HL-60 (cell line): ENCODE measurements at regions not wholly inside any gene's neighbourhood (a gene's known extent, or its start where the extent isn't known, plus 50 kb on each side); places are given as distances from the start of the nearest gene placed in this dataset.

Experiments
- POLR2AphosphoS5 ChIP-seq: IDR thresholded peaks from 2 replicates; pipeline ENCODE4 v1.6.1; 2012; ENCODE audit warnings: low read depth
- TF ChIP-seq, protein P1 (sequence below): IDR thresholded peaks from 2 replicates; pipeline ENCODE4 v1.6.1; 2012; ENCODE audit warnings: low read depth; ENCODE audit not compliant: insufficient replicate concordance
- TF ChIP-seq, protein P2 (sequence below): IDR thresholded peaks from one replicate; pipeline ENCODE4 v1.5.1; 2011; ENCODE audit warnings: low read length, control low read depth, inconsistent platforms; ENCODE audit not compliant: insufficient read depth

DNA sequence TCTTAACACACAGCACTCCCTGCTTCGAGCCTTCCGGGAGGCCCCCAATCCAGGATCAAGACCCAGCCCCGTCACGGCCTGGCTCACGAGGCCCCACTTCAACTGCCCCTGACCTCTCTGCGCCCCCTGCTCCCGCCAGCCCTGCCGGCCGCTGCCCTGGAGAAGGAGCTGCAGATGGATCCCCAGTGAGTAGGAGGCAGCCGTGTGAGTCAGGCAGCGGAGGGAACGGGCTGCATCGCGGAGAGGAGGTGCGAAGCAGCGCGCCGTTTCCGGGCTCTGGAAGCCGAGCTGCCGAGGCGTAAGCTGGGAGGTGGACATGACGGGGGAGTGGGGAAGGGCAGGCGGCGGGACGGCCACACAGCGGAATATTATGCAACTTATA is 133.4 kb downstream of the TPRA1 start:
- TF ChIP-seq, protein P1, sequence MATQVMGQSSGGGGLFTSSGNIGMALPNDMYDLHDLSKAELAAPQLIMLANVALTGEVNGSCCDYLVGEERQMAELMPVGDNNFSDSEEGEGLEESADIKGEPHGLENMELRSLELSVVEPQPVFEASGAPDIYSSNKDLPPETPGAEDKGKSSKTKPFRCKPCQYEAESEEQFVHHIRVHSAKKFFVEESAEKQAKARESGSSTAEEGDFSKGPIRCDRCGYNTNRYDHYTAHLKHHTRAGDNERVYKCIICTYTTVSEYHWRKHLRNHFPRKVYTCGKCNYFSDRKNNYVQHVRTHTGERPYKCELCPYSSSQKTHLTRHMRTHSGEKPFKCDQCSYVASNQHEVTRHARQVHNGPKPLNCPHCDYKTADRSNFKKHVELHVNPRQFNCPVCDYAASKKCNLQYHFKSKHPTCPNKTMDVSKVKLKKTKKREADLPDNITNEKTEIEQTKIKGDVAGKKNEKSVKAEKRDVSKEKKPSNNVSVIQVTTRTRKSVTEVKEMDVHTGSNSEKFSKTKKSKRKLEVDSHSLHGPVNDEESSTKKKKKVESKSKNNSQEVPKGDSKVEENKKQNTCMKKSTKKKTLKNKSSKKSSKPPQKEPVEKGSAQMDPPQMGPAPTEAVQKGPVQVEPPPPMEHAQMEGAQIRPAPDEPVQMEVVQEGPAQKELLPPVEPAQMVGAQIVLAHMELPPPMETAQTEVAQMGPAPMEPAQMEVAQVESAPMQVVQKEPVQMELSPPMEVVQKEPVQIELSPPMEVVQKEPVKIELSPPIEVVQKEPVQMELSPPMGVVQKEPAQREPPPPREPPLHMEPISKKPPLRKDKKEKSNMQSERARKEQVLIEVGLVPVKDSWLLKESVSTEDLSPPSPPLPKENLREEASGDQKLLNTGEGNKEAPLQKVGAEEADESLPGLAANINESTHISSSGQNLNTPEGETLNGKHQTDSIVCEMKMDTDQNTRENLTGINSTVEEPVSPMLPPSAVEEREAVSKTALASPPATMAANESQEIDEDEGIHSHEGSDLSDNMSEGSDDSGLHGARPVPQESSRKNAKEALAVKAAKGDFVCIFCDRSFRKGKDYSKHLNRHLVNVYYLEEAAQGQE: no peak
- no peak for TF ChIP-seq POLR2AphosphoS5
- TF ChIP-seq, protein P2, sequence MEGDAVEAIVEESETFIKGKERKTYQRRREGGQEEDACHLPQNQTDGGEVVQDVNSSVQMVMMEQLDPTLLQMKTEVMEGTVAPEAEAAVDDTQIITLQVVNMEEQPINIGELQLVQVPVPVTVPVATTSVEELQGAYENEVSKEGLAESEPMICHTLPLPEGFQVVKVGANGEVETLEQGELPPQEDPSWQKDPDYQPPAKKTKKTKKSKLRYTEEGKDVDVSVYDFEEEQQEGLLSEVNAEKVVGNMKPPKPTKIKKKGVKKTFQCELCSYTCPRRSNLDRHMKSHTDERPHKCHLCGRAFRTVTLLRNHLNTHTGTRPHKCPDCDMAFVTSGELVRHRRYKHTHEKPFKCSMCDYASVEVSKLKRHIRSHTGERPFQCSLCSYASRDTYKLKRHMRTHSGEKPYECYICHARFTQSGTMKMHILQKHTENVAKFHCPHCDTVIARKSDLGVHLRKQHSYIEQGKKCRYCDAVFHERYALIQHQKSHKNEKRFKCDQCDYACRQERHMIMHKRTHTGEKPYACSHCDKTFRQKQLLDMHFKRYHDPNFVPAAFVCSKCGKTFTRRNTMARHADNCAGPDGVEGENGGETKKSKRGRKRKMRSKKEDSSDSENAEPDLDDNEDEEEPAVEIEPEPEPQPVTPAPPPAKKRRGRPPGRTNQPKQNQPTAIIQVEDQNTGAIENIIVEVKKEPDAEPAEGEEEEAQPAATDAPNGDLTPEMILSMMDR: no peak
